Hepatocyte (in vitro differentiated cells): ENCODE measurements at regions not wholly inside any gene's neighbourhood (a gene's known extent, or its start where the extent isn't known, plus 50 kb on each side); places are given as distances from the start of the nearest gene placed in this dataset.

ENCODE experiments used
- EZH2phosphoT487 ChIP-seq: fragments of 200-600 bp; sonication (generic); IDR thresholded peaks from one replicate; pipeline ENCODE4 v1.6.1; 2018; ENCODE audit warnings: antibody characterized with exemption, mild to moderate bottlenecking, low read depth, moderate library complexity; ENCODE audit not compliant: unreplicated experiment, severe bottlenecking
- TF ChIP-seq, protein P1 (sequence below): fragments of 200-600 bp; sonication (generic); IDR thresholded peaks from 2 replicates; pipeline ENCODE4 v1.5.1; 2016; ENCODE audit warnings: antibody characterized with exemption, mild to moderate bottlenecking; ENCODE audit not compliant: poor library complexity

DNA sequence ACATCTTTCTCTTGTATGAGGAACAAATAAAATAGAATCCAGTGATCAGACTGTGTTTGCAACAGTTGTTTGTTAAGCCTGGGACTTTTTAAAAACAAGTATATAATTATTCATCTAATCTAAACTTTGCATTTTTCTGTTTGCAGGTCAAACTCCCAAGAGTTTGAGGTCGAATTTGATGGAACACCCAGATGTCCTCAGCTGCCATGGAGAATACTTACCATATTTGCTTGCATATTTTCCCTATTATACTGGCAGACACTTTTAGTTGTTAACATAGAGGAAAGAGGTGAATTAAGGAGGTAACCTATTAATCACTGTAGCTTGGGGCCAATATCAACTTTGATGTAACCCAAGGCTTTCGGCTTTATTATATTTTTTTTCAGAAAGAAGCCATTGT lies 401.5 kb upstream of the DIPK2B start:
- TF ChIP-seq, protein P1, sequence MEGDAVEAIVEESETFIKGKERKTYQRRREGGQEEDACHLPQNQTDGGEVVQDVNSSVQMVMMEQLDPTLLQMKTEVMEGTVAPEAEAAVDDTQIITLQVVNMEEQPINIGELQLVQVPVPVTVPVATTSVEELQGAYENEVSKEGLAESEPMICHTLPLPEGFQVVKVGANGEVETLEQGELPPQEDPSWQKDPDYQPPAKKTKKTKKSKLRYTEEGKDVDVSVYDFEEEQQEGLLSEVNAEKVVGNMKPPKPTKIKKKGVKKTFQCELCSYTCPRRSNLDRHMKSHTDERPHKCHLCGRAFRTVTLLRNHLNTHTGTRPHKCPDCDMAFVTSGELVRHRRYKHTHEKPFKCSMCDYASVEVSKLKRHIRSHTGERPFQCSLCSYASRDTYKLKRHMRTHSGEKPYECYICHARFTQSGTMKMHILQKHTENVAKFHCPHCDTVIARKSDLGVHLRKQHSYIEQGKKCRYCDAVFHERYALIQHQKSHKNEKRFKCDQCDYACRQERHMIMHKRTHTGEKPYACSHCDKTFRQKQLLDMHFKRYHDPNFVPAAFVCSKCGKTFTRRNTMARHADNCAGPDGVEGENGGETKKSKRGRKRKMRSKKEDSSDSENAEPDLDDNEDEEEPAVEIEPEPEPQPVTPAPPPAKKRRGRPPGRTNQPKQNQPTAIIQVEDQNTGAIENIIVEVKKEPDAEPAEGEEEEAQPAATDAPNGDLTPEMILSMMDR: no peak
- no peak for TF ChIP-seq EZH2phosphoT487
